Endothelial cell of umbilical vein (primary cell): ENCODE measurements at regions not wholly inside any gene's neighbourhood (a gene's known extent, or its start where the extent isn't known, plus 50 kb on each side); places are given as distances from the start of the nearest gene placed in this dataset.

Experiments
- BruUV-seq: library from RNA; stranded (reverse); fragments of 400-500 nt; replicated peaks from 2 replicates; lab custom pipeline; 2021; lab: Mats Ljungman, UMichigan
- CTCF ChIA-PET: fragments of 300-600, 350-600 bp; sonication (Branson Sonifier 250); formaldehyde crosslinking; loops from one replicate; lab custom pipeline; 2021; ENCODE audit warnings: antibody characterized with exemption, inconsistent platforms; lab: Charles Lee
- POLR2A ChIA-PET: fragments of 300-600, 350-600 bp; sonication (Branson Sonifier 250); formaldehyde crosslinking; loops from one replicate; lab custom pipeline; 2021; ENCODE audit warnings: antibody characterized with exemption, inconsistent platforms; lab: Charles Lee
- DNase-seq: peaks from one replicate; pipeline ENCODE4 v3.0.0-alpha.2; 2011; ENCODE audit warnings: low read depth, low spot score
- FAIRE-seq: peaks from 2 replicates; lab custom pipeline; 2011; peaks lifted over from hg19 to GRCh38; lab: Jason Lieb, UNC
- H2AFZ ChIP-seq: 2 replicates; pipeline ENCODE4 v1.6.0; 2012; ENCODE audit warnings: low read depth, low read length, control low read depth, inconsistent platforms
- H3K27ac ChIP-seq: 2 replicates; pipeline ENCODE4 v1.5.1; 2011; ENCODE audit warnings: low read depth, mild to moderate bottlenecking, control low read depth, low read length, moderate library complexity; ENCODE audit not compliant: insufficient read depth
- H3K27me3 ChIP-seq, 2 experiments: 2 replicates each; pipeline versions ENCODE4 v1.6.0 to v1.6.1; 2011; ENCODE audit warnings: low read length in 2 of 2, mixed read lengths in 1 of 2; ENCODE audit not compliant: control insufficient read depth in 2 of 2, insufficient read depth in 2 of 2
- H3K36me3 ChIP-seq, 2 experiments: 2 replicates in 1 of 2; 3 replicates in 1 of 2; pipeline ENCODE4 v1.5.1; 2011; ENCODE audit warnings: low read length in 2 of 2, mild to moderate bottlenecking in 1 of 2, moderate library complexity in 1 of 2; ENCODE audit not compliant: control insufficient read depth in 2 of 2, insufficient read depth in 2 of 2; ENCODE audit errors: extremely low read depth in 1 of 2
- H3K4me1 ChIP-seq: 3 replicates; pipeline ENCODE4 v1.5.1; 2011; ENCODE audit warnings: mild to moderate bottlenecking, low read length; ENCODE audit not compliant: control insufficient read depth, insufficient read depth; ENCODE audit errors: extremely low read depth
- H3K4me2 ChIP-seq: 2 replicates; pipeline ENCODE4 v1.6.1; 2011; ENCODE audit warnings: low read length, control low read depth, mixed read lengths; ENCODE audit not compliant: insufficient read depth
- H3K4me3 ChIP-seq, 3 experiments: fragments of 200-600 bp in 1 of 3; sonication (generic), shearing (Covaris generic) in 1 of 3; replicated peaks in 1 of 3; 2 replicates each; pipeline ENCODE4 v1.5.1; 2011 to 2016; ENCODE audit warnings: control low read depth in 3 of 3, low read length in 3 of 3, mild to moderate bottlenecking in 2 of 3, inconsistent platforms in 1 of 3, low read depth in 1 of 3, moderate library complexity in 1 of 3; ENCODE audit not compliant: insufficient read depth in 1 of 3
- H3K79me2 ChIP-seq: 2 replicates; pipeline ENCODE4 v1.6.0; 2012; ENCODE audit warnings: low read length, inconsistent platforms; ENCODE audit not compliant: control insufficient read depth, insufficient read depth
- H3K9ac ChIP-seq: replicated peaks from 2 replicates; pipeline ENCODE3; 2011; ENCODE audit warnings: low read length, control low read depth; ENCODE audit not compliant: insufficient read depth; ENCODE audit errors: extremely low read depth
- H3K9me1 ChIP-seq: replicated peaks from 3 replicates; pipeline ENCODE4 v1.6.0; 2011; ENCODE audit warnings: mild to moderate bottlenecking, low read length; ENCODE audit not compliant: control insufficient read depth, insufficient read depth; ENCODE audit errors: extremely low read depth
- H3K9me3 ChIP-seq: replicated peaks from 2 replicates; pipeline ENCODE4 v1.5.1; 2012; ENCODE audit warnings: low read length, inconsistent platforms; ENCODE audit not compliant: control insufficient read depth, insufficient read depth
- H4K20me1 ChIP-seq: replicated peaks from 2 replicates; pipeline ENCODE3; 2011; ENCODE audit warnings: mild to moderate bottlenecking, low read length; ENCODE audit not compliant: control insufficient read depth, insufficient read depth; ENCODE audit errors: extremely low read depth
- CTCF ChIP-seq, 2 donors: IDR thresholded peaks; 1 replicate in 1 of 2; 2 replicates in 1 of 2; pipeline ENCODE4 v1.5.1; 2011; ENCODE audit warnings: low read length in 2 of 2, mild to moderate bottlenecking in 2 of 2, moderate library complexity in 2 of 2, control low read depth in 1 of 2, inconsistent platforms in 1 of 2, low read depth in 1 of 2; ENCODE audit not compliant: insufficient read depth in 1 of 2; ENCODE audit errors: extremely low read depth in 1 of 2
- EZH2 ChIP-seq: IDR thresholded peaks from 2 replicates; pipeline ENCODE4 v1.6.1; 2012; ENCODE audit warnings: borderline replicate concordance, low read depth, mild to moderate bottlenecking, moderate library complexity, low read length, inconsistent platforms; ENCODE audit not compliant: severe bottlenecking
- FOS ChIP-seq: IDR thresholded peaks from 2 replicates; pipeline ENCODE4 v1.6.1; 2011; ENCODE audit warnings: mild to moderate bottlenecking, low read length, moderate library complexity, borderline replicate concordance; ENCODE audit not compliant: insufficient read depth
- GATA2 ChIP-seq: IDR thresholded peaks from 2 replicates; pipeline ENCODE4 v1.7.0; 2011; ENCODE audit warnings: low read depth, mild to moderate bottlenecking, moderate library complexity, mixed read lengths, low read length; ENCODE audit not compliant: insufficient read length, insufficient read depth
- JUN ChIP-seq: IDR thresholded peaks from 2 replicates; pipeline ENCODE4 v1.6.1; 2011; ENCODE audit warnings: borderline replicate concordance, low read depth; ENCODE audit not compliant: insufficient read length, insufficient read depth
- MAX ChIP-seq: IDR thresholded peaks from 2 replicates; pipeline ENCODE4 v1.6.1; 2011; ENCODE audit not compliant: insufficient read depth, insufficient read length
- MYC ChIP-seq: IDR thresholded peaks from one replicate; pipeline ENCODE4 v1.6.1; 2011; ENCODE audit warnings: mild to moderate bottlenecking, low read depth, low read length
- POLR2A ChIP-seq: IDR thresholded peaks from 2 replicates; pipeline ENCODE4 v1.6.1; 2012; ENCODE audit warnings: low read depth, mild to moderate bottlenecking, control low read depth, low read length
- POLR2AphosphoS5 ChIP-seq: IDR thresholded peaks from 2 replicates; pipeline ENCODE4 v1.6.1; 2012; ENCODE audit warnings: low read depth, mild to moderate bottlenecking, control low read depth, low read length, moderate library complexity; ENCODE audit not compliant: insufficient read depth
- dilution Hi-C: fragments of 300-500 bp; cut with MboI; formaldehyde crosslinking; loops from one replicate; pipeline ENCODE4 v1.15.0; 2019; ENCODE audit warnings: low sequenced_read_pairs; ENCODE audit not compliant: extremely low pct_ligation_motif_present
- intact Hi-C: fragments of 100-400 bp; cut with micrococcal nuclease; formaldehyde crosslinking; loops from one replicate; pipeline ENCODE4 v1.10.0; 2022

GRCh38 chr2:160674146-160674750 lies 180.6 kb upstream of the RBMS1 start:
- Histone ChIP-seq H3K9ac (no peak overlapping the region), H3K4me1 (no peaks in the 10 kb centered on the region), H2AFZ (no peak overlapping the region), H3K36me3 (no peaks in the 10 kb centered on the region), H4K20me1 (no peaks in the 10 kb centered on the region), H3K4me2 (no peak overlapping the region), H3K27ac (no peak overlapping the region), H3K4me3 (no peak overlapping the region), H3K9me1 (no peaks in the 10 kb centered on the region), H3K79me2 (no peaks in the 10 kb centered on the region), H3K27me3 (no peaks in the 10 kb centered on the region), H3K9me3 (no peaks in the 10 kb centered on the region)
- FAIRE-seq (peak; percentile 67), DNase-seq (peak; percentile 62)
- intact Hi-C loops: no loop called here
- ChIA-PET CTCF (interaction anchor here (0.8 to 1.8 kb wide), 6 partner anchors 8 to 422 kb away, joined by 3 to 6 read pairs (median 3); no protein-coding TSS in a partner anchor), POLR2A (no interaction called here)
- no TSS peak for BruUV-seq
- dilution Hi-C loops: no loop called here
- TF ChIP-seq EZH2: no peak
- no peak for TF ChIP-seq JUN
- no peak for TF ChIP-seq GATA2
- TF ChIP-seq MYC: no peak
- TF ChIP-seq CTCF (IDR thresholded peaks at IDR 0.05; ENCODE audit: extremely low read depth in 1 of 2, insufficient read depth in 1 of 2, low read depth in 1 of 2, low read length in 2 of 2): no peak
- no peak for TF ChIP-seq POLR2AphosphoS5
- no peak for TF ChIP-seq FOS
- TF ChIP-seq POLR2A: no peak
- TF ChIP-seq MAX: no peak
